ENCODE measurements at regions not wholly inside any gene's neighbourhood (a gene's known extent, or its start where the extent isn't known, plus 50 kb on each side); places are given as distances from the start of the nearest gene placed in this dataset.
A peak's percentile ranks its signal among the peaks of the same experiment; 100 is the strongest.

- DNase-seq (ENCODE audit: low read depth) = no peak
- no peak for TF ChIP-seq CTCF (IDR thresholded peaks at IDR 0.05; ENCODE audit: insufficient read depth, low read depth, low read length)
- H3K4me3 ChIP-seq (ENCODE audit: low read depth, low read length) = no peak overlapping the region
These were observed 54.3 kb upstream of the CBLB start for GRCh38 chr3:105923140-105923539.

- DNase-seq (ENCODE audit: low read depth) = no peak
- no peak for TF ChIP-seq CTCF (IDR thresholded peaks at IDR 0.05; ENCODE audit: insufficient read depth, low read depth, low read length)
- H3K4me3 ChIP-seq (ENCODE audit: low read depth, low read length) = no peak overlapping the region
These were observed 58.9 kb upstream of the CBLB start for GRCh38 chr3:105927741-105928140.

- no peak for TF ChIP-seq CTCF (IDR thresholded peaks at IDR 0.05; ENCODE audit: insufficient read depth, low read depth, low read length)
- H3K4me3 ChIP-seq (ENCODE audit: low read depth, low read length) = no peak overlapping the region
- no peak for DNase-seq (ENCODE audit: low read depth)
These were observed 61.9 kb upstream of the CBLB start for GRCh38 chr3:105930733-105931132.

GRCh38 chr3:105931500-105931899, 62.7 kb upstream of the CBLB start:
- no peak overlapping the region for H3K4me3 ChIP-seq (ENCODE audit: low read depth, low read length)
- DNase-seq (ENCODE audit: low read depth) = no peak
- no peak for TF ChIP-seq CTCF (IDR thresholded peaks at IDR 0.05; ENCODE audit: insufficient read depth, low read depth, low read length)

GRCh38 chr3:105933871-105934270, 65.1 kb upstream of the CBLB start:
- TF ChIP-seq CTCF (IDR thresholded peaks at IDR 0.05; ENCODE audit: insufficient read depth, low read depth, low read length) = no peak

GRCh38 chr3:105938101-105938500, 69.3 kb upstream of the CBLB start:
- no peak overlapping the region for H3K4me3 ChIP-seq (ENCODE audit: low read depth, low read length)
- TF ChIP-seq CTCF (IDR thresholded peaks at IDR 0.05; ENCODE audit: insufficient read depth, low read depth, low read length) = no peak
- peak; percentile 63 for DNase-seq (ENCODE audit: low read depth)

More at GRCh38 chr3:105933871-105934270, 65.1 kb upstream of the CBLB start:
- H3K4me3 ChIP-seq (ENCODE audit: low read depth, low read length) = no peak overlapping the region
- peak; percentile 89 for DNase-seq (ENCODE audit: low read depth)

GRCh38 chr3:105938806-105939205, 70.0 kb upstream of the CBLB start:
- DNase-seq (ENCODE audit: low read depth) = no peak
- no peak overlapping the region for H3K4me3 ChIP-seq (ENCODE audit: low read depth, low read length)
- no peak for TF ChIP-seq CTCF (IDR thresholded peaks at IDR 0.05; ENCODE audit: insufficient read depth, low read depth, low read length)
